GM12864 (cell line): ENCODE measurements at regions not wholly inside any gene's neighbourhood (a gene's known extent, or its start where the extent isn't known, plus 50 kb on each side); places are given as distances from the start of the nearest gene placed in this dataset.

Source experiments
- DNase-seq: peaks from one replicate; pipeline ENCODE4 v3.0.0-alpha.2; 2011; ENCODE audit warnings: low read depth
- H3K4me3 ChIP-seq: 2 replicates; pipeline ENCODE4 v1.5.1; 2011; ENCODE audit warnings: mild to moderate bottlenecking, low read depth, low read length, control low read depth
- CTCF ChIP-seq: IDR thresholded peaks from 2 replicates; pipeline ENCODE4 v1.5.1; 2011; ENCODE audit warnings: low read depth, mild to moderate bottlenecking, moderate library complexity, low read length, control low read depth, inconsistent platforms; ENCODE audit errors: missing control alignments

DNA sequence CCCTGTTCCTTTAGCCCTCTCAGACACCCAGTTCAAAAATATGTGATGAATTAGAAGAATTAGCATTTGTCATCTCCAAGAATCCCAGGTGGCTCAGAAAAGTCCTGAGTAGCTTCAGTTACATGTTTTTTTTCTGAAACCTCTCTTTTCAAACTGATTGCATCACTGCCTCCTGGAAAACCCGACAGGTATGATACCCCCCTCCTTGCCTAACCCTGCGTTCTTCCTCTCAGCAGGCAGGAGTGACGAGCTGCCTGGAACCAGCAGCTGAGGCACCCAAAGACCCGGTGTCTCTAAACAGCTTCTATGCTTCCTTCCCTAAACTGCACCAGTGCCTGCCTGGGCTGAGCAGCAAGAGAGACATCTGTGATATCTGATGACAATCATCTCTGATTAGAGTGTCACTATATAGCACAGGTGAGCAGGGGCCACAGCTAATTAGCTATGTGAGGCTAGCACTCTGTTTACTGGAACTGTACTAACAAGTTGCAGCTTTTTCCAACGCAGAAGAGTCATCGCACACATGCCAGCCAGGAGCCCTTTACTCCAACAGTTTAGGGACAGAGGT, 376.4 kb upstream of the ATP5MC3 start:
- no peak for TF ChIP-seq CTCF
- H3K4me3 ChIP-seq, result no peak overlapping the region
- DNase-seq, result no peak

DNA sequence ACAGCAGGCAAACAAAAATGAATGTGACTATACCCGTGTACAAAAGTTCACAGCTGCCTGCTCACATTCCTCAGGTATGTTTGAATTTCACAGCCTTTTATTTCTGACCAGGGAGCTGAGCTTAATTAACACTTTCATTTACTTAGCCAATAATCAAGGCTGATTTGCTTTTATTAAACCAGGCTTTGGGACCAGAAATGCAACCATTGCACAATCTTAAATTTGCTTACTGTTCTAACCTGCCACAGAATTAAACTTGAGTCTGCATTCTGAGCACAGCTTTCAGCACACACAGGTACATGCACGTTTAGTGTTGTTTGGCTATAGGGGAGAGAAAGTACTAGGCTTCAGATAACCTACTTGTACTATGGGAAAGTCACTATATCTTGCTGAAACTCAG, 372.4 kb upstream of the ATP5MC3 start:
- no peak for TF ChIP-seq CTCF
- H3K4me3 ChIP-seq, result no peak overlapping the region
- DNase-seq, result no peak

GRCh38 chr2:175552902-175553301, 371.4 kb upstream of the ATP5MC3 start:
- no peak for TF ChIP-seq CTCF
- no peak for DNase-seq
- no peak overlapping the region for H3K4me3 ChIP-seq

DNA sequence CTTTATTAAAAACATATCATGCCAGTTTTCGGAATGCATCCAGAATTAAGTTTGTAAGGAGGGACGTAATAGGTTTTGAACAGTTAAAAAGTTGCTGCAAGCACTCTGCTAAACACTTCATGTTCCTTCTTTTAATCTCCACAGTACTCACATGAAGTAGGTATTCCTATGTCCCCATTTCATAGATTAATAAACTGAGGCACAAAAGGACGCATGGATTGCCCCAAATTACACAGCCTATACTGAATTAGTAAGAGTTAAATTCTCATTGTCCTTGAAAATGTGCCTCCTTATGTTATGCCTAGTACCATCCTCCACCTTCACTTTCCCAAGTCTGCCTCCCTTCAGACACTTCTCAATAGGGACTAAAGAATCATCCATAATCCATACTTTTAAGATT, 358.9 kb upstream of the ATP5MC3 start:
- no peak for DNase-seq
- no peak overlapping the region for H3K4me3 ChIP-seq
- no peak for TF ChIP-seq CTCF

DNA sequence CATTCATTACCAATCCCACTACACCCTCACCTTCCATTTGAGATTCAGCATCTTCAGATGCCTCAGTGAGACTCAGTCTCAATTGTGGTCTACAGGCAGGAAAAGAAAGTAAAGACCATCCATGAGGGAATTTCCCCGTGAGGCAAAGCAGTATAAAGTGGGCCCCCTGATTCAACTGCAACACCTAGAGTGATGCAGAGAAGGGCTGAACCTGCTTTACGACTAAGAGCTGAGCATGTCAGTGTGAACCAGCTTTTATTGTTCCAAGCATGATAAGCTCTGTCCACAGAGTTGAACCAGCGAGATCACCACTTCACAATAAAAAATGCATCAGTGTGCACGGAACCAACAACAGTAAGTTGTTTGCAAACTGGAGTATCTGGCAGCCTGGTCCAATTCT, 357.6 kb upstream of the ATP5MC3 start:
- no peak for DNase-seq
- TF ChIP-seq CTCF, result no peak
- no peak overlapping the region for H3K4me3 ChIP-seq

GRCh38 chr2:175536059-175536458, 354.5 kb upstream of the ATP5MC3 start:
- H3K4me3 ChIP-seq, result no peak overlapping the region
- no peak for TF ChIP-seq CTCF
- no peak for DNase-seq

GRCh38 chr2:175535631-175536030, 354.1 kb upstream of the ATP5MC3 start:
- TF ChIP-seq CTCF, result no peak
- DNase-seq, result no peak
- H3K4me3 ChIP-seq, result no peak overlapping the region
